HuH-7.5 (cell line): ENCODE measurements at regions not wholly inside any gene's neighbourhood (a gene's known extent, or its start where the extent isn't known, plus 50 kb on each side); places are given as distances from the start of the nearest gene placed in this dataset.
A peak's percentile ranks its signal among the peaks of the same experiment; 100 is the strongest.

Experiments
- DNase-seq: peaks from one replicate; pipeline ENCODE4 v3.0.0; 2011; ENCODE audit warnings: low spot score

DNA sequence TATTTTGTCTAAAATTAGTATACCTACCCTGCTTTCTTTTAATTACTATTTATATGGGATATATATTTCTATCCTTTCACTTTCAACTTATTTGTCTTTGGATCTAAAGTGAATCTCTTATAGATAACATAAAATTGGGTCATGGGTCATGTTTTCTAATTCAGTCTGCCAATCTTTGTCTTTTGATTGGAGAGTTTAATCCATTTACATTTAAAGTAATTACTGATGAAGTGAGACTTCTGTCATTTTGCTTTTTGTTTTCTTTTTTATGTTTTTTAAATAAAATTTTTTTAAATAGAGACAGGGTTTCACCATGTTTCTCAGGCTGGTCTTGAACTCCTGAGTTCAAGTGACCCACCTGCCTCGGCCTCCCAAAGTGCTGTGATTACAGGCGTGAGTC is 50.5 kb upstream of the PRDM1 start:
- no peak for DNase-seq

DNA sequence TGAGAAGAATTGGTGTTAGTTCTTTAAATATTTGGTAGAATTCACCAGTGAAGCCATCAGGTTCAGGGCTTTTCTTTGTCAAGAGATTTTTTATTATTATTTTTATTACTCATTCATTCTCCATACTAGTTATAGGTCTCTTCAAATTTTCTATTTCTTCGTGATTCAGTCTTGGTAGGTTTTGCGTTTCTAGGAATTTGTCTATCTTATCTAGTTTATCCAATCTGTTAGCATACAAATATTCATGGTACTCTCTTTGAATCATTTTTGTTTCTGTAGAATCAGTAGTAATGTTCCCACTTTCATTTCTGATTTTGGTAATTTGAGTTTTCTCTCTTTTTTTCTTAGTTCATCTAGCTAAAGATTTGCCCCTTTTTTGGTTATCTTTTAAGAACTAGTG is 52.3 kb upstream of the PRDM1 start:
- DNase-seq, result no peak

DNA sequence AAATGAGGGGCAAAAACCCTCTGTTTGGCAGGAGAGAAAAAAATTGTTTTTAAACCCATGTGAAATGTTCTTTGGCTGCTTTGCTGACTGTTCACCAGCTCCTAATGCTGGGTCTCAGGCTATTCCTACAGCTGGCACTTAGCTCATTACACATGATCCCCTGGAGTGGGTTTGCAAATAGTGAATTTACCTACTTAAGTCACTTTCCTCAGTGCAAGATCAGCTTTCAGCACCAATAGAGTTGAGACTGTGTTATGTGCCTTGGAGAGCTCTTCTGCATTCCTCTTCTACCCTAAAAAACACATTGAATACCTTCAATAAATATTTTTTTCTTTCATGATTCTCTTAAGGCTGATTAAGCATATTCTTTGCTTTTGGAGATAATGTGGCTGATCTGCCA is 58.4 kb upstream of the PRDM1 start:
- DNase-seq, result no peak

DNA sequence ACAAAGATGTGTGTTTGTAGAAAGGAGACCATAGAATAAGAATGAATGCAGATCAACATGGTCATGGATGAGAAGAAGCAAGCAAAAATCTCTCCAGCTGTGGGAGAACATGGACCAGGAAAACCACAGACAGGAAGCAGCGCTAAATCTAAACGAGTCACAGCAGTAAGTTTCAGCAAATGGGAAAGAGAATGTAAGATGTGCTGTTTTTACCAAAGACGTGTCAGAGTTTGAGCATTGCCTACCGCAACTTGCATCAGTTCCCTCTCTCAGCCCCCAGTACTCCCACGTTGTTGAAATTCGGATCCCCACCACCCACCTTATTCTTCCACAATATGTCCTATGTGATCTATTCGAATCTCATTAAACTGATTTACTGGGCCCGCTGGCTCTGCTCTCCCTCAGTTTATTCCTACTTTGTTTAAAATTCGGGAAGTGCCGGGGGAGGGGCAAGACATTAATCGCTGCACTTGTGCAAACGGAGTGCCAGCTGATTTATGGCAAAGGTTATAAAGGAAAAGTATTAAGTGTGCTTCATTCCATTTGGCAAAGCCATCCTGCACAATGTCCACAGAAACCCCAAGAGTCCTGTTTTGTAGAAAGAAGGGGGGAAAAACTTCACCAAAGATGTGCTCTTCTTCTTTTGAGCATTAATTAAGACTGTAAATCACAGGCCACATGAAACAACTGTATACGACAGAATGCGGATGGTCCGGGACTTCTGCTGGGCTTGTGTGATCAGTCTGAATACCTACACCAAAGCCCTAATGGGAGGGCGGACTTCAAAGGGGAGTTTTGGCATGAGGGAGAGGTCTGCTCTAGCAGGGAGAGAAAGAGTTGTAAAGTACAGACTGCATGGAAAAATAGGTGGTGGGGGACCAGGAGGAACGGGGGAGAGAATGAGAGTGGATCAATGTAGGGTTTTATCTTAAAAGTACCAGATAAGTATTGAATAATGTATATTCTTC is 59.1 kb upstream of the PRDM1 start:
- DNase-seq, result no peak

DNA sequence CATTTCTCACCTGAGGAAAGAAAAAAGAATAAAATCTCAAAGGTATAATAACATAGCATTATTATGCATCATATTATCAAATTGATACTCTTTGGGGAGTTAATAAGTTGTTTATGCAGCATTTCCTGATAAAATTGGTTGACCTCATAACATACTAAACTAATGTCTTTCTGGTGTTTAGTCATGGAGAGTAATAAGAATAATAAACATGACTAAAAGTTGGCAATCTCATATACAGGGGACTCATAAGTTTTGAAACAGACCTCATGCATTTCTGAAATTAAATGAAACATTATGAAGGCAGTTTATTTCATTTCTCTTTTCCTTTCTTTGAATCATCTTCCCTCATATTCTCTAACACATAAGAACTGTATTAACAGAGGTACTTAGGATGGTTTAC is 60.5 kb upstream of the PRDM1 start:
- no peak for DNase-seq

DNA sequence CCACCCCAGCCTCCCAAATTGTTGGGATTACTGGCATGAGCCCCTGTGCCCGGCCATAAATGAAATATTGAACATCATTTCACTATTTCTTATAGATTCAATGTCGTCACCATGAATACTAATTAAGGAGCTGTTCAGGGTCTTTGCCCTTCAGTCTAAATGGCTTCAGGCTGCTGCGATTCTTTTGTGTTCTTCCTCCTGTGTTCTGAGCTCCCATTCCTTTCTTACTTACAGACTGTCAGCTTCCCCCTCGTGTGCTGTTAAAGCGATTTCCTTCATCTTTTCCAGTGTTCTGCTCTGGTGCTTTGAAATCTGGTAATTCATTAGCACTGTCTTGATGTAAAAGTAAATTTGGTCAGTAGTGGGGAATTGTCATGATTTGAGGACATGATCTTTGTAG is 63.3 kb upstream of the PRDM1 start:
- no peak for DNase-seq

DNA sequence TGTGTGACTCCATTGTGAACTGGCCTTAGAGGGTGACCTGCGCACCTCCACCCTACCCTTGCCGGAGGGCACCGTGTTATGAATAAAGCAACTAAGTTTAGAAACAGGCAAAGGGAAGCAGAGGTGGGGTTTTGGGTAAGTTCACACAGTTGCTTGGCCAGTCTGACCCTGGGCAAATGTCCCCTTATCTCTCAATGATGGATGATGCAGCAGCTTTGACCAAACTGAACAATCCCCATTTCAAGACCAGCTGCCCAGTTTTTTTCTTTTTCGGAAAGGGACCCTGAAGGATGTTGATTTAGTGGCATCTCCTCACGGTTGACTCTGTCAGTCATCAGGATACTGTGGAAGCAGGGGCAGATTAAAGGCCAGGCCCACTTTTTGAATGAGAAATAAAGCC is 68.7 kb upstream of the PRDM1 start:
- DNase-seq, result no peak

DNA sequence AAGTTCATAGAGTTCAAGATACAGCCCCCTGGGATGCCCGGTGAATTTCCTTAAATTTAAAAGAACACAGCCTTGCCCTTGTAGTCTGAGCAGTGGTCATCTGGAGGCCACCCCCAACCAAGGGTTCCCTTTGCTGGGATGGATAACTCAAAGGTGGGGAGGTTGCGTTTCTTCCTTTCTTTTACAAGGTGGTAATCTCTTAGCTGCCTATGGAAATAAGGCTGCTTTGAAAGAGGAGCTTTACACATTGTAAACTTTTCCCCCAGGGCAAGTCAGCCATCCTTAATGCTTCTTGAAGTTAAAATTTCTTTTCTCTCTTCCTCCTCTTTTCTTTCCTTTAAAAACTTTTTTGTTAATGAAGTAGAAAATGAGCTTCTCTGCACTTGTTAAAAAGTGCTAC is 71.2 kb upstream of the PRDM1 start:
- no peak for DNase-seq

DNA sequence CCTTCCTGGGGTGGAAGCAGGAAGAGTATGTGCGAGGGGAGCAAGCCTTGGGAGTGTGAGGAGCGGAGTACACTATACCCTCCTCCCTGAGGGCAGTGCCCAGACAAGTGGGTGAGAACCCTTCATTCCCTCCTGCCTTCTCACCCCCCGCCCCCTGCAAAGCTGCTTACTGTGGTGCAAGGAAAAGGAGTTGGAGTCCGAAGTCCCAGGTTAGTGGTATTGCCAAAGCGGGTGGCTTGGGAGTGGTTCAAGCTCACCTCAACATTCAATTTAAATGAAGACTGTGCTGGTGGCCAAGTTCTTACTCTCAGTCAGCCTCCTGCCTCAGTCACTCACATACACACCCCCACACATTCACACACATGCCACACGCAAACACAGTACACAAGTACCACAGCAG is 74.7 kb upstream of the PRDM1 start:
- no peak for DNase-seq

DNA sequence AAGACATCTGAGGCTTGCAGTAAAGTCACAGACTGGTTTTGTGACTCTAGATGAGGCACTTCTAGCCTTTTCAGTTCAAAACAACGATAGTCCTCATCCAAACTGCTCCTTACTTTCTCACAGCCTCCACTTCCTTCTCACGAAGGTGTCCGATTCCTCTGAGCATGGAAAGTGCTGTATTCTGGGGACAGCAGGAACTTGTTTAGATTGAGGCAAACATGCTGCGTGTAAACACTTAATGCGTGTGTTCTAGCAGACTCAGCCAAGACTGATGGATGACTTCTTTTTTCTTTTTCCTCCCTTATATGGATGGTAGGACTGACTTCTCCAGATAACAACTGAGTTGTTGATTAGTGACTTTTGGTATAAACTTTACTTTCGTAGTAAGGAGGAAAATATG is 80.2 kb upstream of the PRDM1 start:
- DNase-seq, result no peak

DNA sequence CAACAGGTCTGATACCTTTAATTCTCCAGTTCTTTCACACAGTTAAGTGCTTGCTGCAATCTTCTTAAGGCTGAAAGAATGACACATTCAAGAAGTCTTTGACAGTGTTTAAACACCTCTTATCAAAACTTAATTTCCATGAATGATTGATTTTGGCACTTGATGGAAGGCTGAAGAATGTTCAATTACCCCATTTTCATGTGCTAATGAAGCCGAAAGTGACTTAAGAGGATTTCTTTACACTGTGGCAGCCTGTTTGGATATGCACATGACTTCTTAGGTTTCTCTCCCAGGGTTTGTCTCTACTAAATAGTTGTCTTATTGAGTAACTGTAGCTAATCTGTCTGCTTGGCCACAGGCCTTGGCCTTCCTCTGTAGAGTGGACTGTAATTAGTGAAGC is 81.1 kb upstream of the PRDM1 start:
- DNase-seq, result no peak

DNA sequence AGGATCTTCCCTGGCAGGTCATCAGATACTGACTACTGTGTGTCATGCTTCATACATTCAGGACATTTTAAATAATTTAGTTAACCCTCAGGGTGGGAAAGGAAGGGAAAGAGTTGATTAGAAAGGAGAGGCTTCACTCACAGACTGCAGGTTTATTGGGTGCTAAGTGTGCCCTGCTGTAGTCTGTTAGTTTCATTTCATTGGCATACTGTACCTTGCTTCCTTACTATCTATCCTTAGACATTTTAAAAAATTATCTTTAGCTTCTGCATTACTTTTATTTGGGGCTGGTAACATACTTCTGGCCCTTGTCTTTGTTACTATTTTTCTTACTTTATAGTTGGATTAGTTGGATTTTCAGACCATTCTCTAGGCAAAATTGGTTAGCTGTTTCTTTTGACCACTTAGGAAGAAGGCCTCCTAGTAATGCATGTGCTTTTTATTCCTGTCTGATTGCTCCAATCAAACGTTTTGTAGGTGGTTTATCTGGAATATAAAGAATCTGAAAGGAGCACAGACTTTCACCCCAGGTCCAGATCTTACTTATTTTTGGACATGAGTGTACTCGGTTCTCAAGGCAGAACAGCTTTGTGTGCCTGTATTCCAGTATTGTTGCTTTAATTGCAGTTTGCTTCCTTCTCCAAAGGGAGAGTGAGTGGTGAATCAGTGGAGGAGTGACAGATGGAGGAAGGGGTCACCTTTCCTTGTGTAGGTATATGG is 82.7 kb upstream of the PRDM1 start:
- DNase-seq, result no peak

DNA sequence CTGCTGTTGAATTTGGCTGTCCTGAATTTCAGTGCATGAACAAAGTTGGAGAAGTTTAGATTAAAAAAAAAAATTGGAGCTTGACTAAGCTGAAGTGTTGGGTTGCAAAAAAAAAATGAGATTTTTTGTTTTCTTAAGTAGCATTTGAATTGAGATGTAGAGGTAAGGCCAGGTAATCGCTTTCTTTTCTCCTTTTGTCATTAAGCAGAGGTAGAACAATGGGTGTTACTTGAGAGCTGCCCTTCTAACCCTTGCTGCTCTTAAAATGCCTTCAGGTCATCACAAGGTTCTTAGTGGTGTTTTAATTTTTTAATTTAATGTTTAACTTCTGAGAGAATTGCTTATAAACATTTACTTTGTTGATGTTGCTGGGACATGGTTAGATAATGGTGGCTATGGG is 84.1 kb upstream of the PRDM1 start:
- DNase-seq, result no peak

DNA sequence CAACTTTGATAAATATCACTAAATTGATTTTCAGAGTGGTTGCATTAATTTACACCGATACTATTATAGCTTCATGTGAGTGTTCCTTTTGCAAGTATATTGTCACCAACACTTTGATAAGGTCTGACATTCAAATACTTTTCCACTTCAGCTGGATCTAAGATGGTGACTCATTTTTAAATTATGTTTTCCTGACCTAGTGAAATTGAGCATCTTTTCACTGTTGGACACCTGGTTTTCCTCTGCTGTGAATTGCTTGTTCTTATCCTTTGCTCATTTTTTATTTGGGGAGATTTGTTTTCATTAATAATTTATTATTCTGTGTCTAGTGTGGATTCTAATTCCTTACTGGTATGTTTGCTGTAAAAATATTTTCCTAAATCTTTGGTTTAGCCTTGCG is 85.2 kb upstream of the PRDM1 start:
- DNase-seq, result no peak

DNA sequence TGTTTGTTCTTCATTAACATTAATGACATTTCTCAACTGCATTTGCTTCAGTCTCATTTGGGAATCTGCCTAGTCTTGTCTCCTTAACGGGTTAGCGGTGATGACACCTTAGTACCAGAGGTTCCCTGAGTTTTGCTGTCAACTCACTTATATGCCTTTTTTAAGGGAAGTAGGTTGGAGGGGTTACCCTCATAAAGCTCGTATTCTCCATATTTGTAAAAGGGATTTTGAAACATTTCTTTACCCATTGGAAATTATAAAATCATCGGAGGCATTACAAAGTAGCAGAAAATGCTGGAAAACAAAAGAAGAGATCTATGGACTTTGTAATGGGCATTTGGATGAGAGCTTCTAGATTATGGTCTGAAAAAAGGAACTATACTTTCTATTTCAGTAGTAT is 88.7 kb upstream of the PRDM1 start:
- DNase-seq, result no peak

DNA sequence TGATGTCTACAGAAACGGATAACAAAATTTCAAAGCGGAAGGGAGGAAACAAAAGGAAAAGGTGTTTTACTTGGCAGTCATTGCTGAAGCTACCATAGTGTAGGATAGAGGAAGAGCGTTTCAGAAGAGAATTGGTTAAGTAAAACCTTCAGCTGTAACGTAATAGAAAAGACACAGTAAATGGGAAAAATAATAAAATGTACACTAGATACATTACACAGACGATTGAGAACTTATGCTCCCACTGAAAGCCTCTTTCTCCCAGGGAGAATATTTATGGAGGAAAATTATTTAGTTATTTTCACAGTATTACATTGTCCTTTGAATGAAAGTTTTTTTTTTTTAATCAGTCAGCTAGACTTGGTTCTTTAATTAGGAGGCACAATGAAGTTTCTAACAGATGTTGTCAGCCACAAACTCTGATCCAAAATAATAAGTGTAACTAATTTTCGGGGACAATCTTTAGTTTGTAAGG is 90.7 kb upstream of the PRDM1 start:
- no peak for DNase-seq

DNA sequence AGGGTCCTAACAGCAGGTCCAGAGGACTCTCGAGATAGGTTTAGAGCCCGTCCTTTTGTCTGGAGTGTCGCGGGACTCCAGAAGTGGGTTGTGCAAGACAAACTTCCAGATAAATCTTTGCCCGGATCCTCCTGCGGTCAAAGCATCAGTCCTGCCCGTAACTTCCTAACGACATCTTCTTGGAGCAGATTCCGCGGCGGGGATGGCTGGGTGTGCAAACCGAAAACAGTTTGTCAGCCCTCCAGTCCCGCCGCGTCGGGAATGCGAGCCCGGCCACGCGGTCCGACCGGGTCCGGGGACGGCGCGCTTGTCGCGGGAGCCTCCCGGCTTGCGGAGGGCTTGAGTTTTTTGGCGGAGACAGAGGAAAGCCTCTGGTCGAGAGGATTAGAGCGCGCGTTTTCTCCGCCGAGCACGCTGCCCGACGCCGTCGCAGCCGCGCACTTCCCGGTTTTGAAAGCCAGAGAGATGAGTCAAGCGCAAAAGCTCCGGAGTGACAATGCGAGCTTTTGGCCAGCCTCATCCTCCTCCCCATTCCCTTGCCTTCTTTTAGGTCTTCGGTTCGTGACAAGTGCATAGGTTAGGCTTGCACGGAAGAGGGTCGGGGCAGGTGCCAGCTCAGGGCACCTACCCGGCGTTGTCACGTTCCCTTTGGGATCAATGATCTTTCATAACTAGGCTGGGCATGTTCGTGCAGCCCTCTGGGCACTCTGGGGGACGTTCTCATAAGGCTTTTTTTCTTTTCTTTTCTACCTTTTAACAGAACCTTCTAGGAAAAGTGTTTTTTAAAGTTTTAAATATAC is 91.3 kb upstream of the PRDM1 start:
- no peak for DNase-seq

DNA sequence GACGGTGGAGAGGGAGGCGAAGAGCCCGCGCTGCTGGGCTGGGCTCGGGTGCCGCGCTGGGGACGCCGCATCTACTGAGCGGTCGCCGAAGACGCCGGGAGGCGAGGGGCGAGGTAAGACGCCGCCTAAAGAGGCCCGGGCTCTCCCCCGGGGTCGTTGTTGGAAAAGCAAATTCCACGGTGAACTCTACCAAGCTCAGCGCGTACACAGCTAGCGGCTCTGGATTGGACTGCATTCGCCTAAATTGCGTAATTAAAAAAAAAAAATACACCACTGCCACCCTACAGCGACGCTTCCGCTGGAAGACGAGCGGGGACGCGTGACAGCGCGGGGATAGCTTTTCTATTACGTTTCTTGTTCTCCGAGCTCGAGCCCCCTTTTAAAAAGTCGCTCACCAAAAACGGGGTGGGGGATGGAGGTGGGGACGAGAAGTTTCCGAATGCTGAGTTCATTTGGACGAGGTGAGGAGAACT is 92.0 kb upstream of the PRDM1 start:
- no peak for DNase-seq

DNA sequence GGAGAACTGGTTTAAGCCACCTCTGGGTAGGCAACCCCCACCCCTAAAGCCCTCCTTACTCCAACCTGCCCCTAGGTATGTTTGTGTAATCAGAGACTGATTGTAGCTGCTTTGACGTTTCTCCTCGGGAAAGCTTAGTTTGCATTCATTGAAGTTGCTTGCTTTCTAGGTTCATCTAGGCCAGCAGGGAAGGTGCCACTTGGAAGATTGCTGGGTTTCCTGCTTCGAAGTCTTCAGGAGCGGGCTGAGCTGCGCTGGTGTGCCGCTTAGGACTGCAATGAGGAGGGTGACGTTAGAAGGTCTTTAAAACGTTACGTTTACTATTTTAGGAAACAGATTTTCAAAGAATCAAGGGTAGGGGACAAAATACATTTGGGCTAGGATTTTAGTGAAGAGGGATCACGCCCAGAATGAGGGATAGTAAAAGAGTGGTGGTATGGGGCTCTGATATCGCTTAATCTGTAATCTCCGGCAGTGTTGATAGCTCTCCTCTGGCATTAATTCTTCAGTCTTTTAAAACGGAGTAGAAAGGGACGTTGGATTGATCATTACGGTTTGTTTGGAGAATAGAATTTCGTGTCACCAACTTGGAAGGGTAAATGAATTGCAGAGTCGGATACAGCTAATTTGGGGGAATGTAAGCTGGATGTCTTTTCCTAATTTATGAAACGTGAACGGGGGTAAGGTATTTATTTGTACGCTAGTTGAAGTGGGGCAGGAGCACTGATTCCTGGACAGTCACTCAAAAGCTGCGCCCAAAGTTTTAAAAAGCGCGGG is 92.6 kb upstream of the PRDM1 start:
- no peak for DNase-seq

DNA sequence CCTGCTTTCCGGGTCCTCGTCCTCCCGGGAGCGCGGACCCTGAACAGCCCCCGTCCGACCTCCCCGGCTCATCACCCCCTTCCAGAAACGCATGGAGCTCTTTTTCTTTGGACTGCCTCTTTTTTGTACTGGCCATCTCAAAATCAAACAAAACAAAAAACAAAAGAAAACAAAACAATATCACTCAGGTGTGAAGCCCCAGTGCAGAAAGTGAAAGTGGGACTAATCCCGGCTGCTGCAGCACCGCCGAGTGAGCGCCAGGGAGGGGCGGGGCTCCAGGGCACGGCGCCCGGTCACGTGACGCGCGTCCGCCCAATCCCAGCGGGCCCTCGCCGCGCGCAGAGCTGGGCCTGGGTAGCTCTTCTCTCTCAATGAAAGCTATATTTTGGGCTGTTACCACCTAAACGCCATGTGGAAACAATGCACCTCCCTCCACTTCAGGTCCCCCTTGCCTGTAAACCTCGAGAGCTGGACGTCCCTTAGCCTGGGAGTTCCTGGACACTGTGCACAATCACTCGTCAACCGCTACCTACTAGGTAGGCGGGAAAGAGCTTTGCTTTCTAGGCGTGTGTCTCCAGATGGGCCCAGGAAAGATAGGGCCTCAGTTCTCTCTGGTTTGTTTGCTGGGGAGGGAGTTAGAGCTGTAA is 93.7 kb upstream of the PRDM1 start:
- DNase-seq, result peak; percentile 89
